ENCODE measurements at regions not wholly inside any gene's neighbourhood (a gene's known extent, or its start where the extent isn't known, plus 50 kb on each side); places are given as distances from the start of the nearest gene placed in this dataset.

GRCh38 chr2:8259841-8260178 lies 422.0 kb upstream of the ID2 start:
- intact Hi-C loops (cut with DNase I; ENCODE audit: low total_unique reads) = no loop called here
- Histone ChIP-seq H3K27ac (no peak overlapping the region), H3K4me3 (no peak overlapping the region), H3K4me1 (no peaks in the 10 kb centered on the region), H3K27me3 (no peaks in the 10 kb centered on the region), H3K9me3 (no peaks in the 10 kb centered on the region), H3K36me3 (no peaks in the 10 kb centered on the region)
- DNase-seq = no peak
- no peak for TF ChIP-seq POLR2A (IDR thresholded peaks at IDR 0.05)
- no peak for TF ChIP-seq CTCF (IDR thresholded peaks at IDR 0.05)

GRCh38 chr2:8260213-8260612 lies 421.6 kb upstream of the ID2 start:
- no peaks in the 10 kb centered on the region for H3K36me3 ChIP-seq
- no peak overlapping the region for H3K27ac ChIP-seq
- no peak for TF ChIP-seq CTCF (IDR thresholded peaks at IDR 0.05)
- TF ChIP-seq POLR2A (IDR thresholded peaks at IDR 0.05) = no peak
- no peak overlapping the region for H3K4me3 ChIP-seq
- no peak for DNase-seq
- intact Hi-C loops (cut with DNase I; ENCODE audit: low total_unique reads) = no loop called here
- no peaks in the 10 kb centered on the region for H3K27me3 ChIP-seq
- H3K9me3 ChIP-seq = no peaks in the 10 kb centered on the region
- no peaks in the 10 kb centered on the region for H3K4me1 ChIP-seq

- Histone ChIP-seq H3K9me3 (no peaks in the 10 kb centered on the region), H3K36me3 (no peaks in the 10 kb centered on the region), H3K4me3 (no peak overlapping the region), H3K4me1 (no peaks in the 10 kb centered on the region), H3K27me3 (no peaks in the 10 kb centered on the region), H3K27ac (no peak overlapping the region)
- intact Hi-C loops (cut with DNase I; ENCODE audit: low total_unique reads) = no loop called here
- TF ChIP-seq CTCF (IDR thresholded peaks at IDR 0.05) (no peak), POLR2A (IDR thresholded peaks at IDR 0.05) (no peak)
- no peak for DNase-seq
These were observed 418.0 kb upstream of the ID2 start for GRCh38 chr2:8263901-8264300.

- Histone ChIP-seq H3K27ac (no peak overlapping the region), H3K4me1 (no peaks in the 10 kb centered on the region), H3K9me3 (no peaks in the 10 kb centered on the region), H3K36me3 (no peaks in the 10 kb centered on the region), H3K4me3 (no peak overlapping the region), H3K27me3 (no peaks in the 10 kb centered on the region)
- TF ChIP-seq POLR2A (IDR thresholded peaks at IDR 0.05) (no peak), CTCF (IDR thresholded peaks at IDR 0.05) (no peak)
- intact Hi-C loops (cut with DNase I; ENCODE audit: low total_unique reads) = no loop called here
- DNase-seq = no peak
These were observed 416.9 kb upstream of the ID2 start for GRCh38 chr2:8264981-8265380.

- Histone ChIP-seq H3K4me3 (no peak overlapping the region), H3K9me3 (no peaks in the 10 kb centered on the region), H3K36me3 (no peaks in the 10 kb centered on the region), H3K4me1 (no peaks in the 10 kb centered on the region), H3K27me3 (no peaks in the 10 kb centered on the region), H3K27ac (no peak overlapping the region)
- DNase-seq = no peak
- intact Hi-C loops (cut with DNase I; ENCODE audit: low total_unique reads) = no loop called here
- TF ChIP-seq POLR2A (IDR thresholded peaks at IDR 0.05) = no peak
- no peak for TF ChIP-seq CTCF (IDR thresholded peaks at IDR 0.05)
These were observed 416.2 kb upstream of the ID2 start for GRCh38 chr2:8265476-8266226.
